ENCODE measurements at regions not wholly inside any gene's neighbourhood (a gene's known extent, or its start where the extent isn't known, plus 50 kb on each side); places are given as distances from the start of the nearest gene placed in this dataset.

DNA sequence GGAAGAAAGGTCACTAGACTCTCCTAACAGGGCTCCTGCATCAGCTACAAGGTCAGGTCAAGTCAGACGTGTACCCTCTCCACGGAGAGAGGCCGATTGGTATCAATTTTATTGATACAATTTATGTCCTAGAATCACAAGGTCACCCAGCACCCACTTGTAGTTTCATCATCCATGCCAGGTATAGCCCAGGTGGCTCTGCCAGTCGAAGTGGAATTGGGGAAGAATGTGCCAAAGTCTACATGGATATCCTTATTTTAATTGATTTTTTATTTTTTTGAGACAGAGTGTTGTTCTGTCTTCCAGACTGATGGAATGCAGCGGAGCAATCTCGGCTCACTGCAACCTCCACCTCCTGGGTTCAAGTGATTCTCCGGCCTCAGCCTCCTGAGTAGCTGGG is 334.1 kb downstream of the SHANK2 start:
- no peak for TF ChIP-seq EP300 (IDR thresholded peaks at IDR 0.05; ENCODE audit: borderline replicate concordance)
- TF ChIP-seq TAF1 (IDR thresholded peaks at IDR 0.05; ENCODE audit: low read depth): no peak
- TF ChIP-seq EGR1 (IDR thresholded peaks at IDR 0.05): no peak
- no peak for TF ChIP-seq FOXM1 (IDR thresholded peaks at IDR 0.05; ENCODE audit: borderline replicate concordance, low read depth)
- TF ChIP-seq, protein P1, sequence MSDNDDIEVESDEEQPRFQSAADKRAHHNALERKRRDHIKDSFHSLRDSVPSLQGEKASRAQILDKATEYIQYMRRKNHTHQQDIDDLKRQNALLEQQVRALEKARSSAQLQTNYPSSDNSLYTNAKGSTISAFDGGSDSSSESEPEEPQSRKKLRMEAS (IDR thresholded peaks at IDR 0.05): no peak
- TF ChIP-seq, protein P2, sequence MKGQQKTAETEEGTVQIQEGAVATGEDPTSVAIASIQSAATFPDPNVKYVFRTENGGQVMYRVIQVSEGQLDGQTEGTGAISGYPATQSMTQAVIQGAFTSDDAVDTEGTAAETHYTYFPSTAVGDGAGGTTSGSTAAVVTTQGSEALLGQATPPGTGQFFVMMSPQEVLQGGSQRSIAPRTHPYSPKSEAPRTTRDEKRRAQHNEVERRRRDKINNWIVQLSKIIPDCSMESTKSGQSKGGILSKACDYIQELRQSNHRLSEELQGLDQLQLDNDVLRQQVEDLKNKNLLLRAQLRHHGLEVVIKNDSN (IDR thresholded peaks at IDR 0.05): no peak
- TF ChIP-seq YY1 (IDR thresholded peaks at IDR 0.05; ENCODE audit: low read depth): no peak
- TF ChIP-seq, protein P3, sequence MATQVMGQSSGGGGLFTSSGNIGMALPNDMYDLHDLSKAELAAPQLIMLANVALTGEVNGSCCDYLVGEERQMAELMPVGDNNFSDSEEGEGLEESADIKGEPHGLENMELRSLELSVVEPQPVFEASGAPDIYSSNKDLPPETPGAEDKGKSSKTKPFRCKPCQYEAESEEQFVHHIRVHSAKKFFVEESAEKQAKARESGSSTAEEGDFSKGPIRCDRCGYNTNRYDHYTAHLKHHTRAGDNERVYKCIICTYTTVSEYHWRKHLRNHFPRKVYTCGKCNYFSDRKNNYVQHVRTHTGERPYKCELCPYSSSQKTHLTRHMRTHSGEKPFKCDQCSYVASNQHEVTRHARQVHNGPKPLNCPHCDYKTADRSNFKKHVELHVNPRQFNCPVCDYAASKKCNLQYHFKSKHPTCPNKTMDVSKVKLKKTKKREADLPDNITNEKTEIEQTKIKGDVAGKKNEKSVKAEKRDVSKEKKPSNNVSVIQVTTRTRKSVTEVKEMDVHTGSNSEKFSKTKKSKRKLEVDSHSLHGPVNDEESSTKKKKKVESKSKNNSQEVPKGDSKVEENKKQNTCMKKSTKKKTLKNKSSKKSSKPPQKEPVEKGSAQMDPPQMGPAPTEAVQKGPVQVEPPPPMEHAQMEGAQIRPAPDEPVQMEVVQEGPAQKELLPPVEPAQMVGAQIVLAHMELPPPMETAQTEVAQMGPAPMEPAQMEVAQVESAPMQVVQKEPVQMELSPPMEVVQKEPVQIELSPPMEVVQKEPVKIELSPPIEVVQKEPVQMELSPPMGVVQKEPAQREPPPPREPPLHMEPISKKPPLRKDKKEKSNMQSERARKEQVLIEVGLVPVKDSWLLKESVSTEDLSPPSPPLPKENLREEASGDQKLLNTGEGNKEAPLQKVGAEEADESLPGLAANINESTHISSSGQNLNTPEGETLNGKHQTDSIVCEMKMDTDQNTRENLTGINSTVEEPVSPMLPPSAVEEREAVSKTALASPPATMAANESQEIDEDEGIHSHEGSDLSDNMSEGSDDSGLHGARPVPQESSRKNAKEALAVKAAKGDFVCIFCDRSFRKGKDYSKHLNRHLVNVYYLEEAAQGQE (IDR thresholded peaks at IDR 0.05; ENCODE audit: low read depth): no peak
- TF ChIP-seq ZBTB7A (IDR thresholded peaks at IDR 0.05; ENCODE audit: low read depth): no peak
